MG63 (cell line): ENCODE measurements at regions not wholly inside any gene's neighbourhood (a gene's known extent, or its start where the extent isn't known, plus 50 kb on each side); places are given as distances from the start of the nearest gene placed in this dataset.
"Not testable (repeated sequence)": the region's sequence is repeated elsewhere in the genome, so short reads cannot be mapped to it uniquely, and the experiment has no call there.

ENCODE experiments used
- DNase-seq: peaks from one replicate; pipeline ENCODE4 v3.0.0-alpha.2; 2020
- H3K27me3 ChIP-seq: fragments of 250-450 bp; sonication (Bioruptor Pico); 2 replicates; pipeline ENCODE4 v1.5.1; 2020; ENCODE audit warnings: mild to moderate bottlenecking, moderate library complexity
- H3K36me3 ChIP-seq: fragments of 250-450 bp; sonication (Bioruptor Pico); 2 replicates; pipeline ENCODE4 v1.5.1; 2020; ENCODE audit warnings: mild to moderate bottlenecking, moderate library complexity
- H3K4me3 ChIP-seq: fragments of 250-450 bp; sonication (Bioruptor Pico); 2 replicates; pipeline ENCODE4 v1.5.1; 2020; ENCODE audit warnings: mild to moderate bottlenecking, moderate library complexity
- H3K9me3 ChIP-seq: fragments of 250-450 bp; sonication (Bioruptor Pico); 2 replicates; pipeline ENCODE4 v1.5.1; 2020; ENCODE audit warnings: mild to moderate bottlenecking, moderate library complexity

DNA sequence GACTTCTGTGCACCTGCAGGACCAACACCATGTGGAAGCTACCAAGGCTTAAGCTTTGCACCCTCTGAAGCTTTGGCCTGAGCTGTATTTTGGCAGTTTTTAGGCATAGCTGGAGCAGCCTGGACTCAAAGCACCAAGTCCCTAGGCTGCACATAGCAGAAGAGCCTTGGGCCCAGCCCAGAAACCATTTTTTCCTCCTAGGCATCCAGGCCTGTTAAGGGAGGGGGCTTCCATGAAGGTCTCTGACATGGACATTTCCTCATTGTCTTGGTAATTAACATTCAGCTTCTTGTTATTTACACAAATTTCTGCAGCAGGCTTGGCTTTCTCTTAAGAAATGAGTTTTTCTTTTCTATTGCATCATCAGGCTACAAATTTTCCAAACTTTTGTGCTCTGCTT, 475.8 kb upstream of the FLRT2 start:
- Histone ChIP-seq H3K9me3 (no peaks in the 10 kb centered on the region), H3K27me3 (no peaks in the 10 kb centered on the region), H3K36me3 (no peaks in the 10 kb centered on the region), H3K4me3 (no peak overlapping the region)
- DNase-seq, result no peak

DNA sequence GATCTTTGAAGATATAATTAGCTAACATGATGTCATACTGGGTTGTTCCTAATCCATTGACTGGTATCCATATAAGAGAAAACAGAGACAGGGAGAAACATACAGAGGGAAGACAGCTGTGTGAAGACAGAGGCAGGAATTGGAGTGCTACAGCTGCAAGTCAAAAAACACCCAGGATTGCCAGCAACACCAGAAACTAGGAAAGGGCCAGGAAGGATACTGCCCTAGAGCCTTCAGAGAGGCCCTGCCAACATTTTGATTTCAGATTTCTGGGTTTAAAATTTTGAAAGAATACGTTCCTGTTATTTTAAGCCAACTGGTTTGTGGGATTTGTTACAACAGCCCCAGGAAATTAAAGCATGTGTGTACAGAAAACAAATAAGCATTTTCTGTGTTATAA, 473.7 kb upstream of the FLRT2 start:
- no peak overlapping the region for H3K4me3 ChIP-seq
- no peaks in the 10 kb centered on the region for H3K9me3 ChIP-seq
- no peak for DNase-seq
- no peaks in the 10 kb centered on the region for H3K36me3 ChIP-seq
- no peaks in the 10 kb centered on the region for H3K27me3 ChIP-seq

DNA sequence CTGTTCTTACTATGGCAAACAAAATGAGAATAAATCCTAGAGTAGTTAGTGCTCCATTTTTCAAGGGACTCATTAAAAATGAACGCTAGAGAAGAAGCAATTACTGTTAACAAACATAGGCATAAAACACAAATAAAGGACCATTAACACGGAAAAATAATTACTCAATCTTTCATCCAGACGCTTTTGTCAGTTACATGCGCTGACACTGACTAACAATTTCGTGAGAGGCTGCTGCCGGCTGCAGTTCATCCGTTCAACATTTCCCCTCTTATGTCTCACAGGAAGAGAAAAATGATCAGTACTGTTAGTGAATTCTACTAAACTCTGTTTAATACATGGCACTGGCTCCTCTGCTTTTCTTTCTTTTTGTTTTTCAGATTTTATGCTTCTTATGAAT, 472.7 kb upstream of the FLRT2 start:
- no peak for DNase-seq
- no peaks in the 10 kb centered on the region for H3K9me3 ChIP-seq
- H3K4me3 ChIP-seq, result no peak overlapping the region
- no peaks in the 10 kb centered on the region for H3K36me3 ChIP-seq
- no peaks in the 10 kb centered on the region for H3K27me3 ChIP-seq

DNA sequence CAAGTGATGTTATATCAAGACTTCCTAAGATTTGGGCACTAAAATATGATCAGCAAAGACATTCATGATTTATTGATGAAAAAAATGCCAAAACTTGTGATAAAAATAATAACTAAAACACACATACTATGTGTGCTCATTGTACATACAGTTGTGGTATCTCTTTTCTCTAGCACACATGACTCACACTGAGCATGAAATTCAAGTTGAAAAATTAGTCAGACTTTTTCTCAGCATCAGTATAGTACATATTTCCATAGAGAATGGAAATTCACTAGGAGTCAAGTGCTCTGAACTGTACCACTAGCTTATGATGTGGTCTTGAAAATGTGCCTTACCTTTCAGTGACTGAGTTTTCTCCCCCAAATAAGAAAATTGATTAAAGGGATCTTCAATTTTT, 471.8 kb upstream of the FLRT2 start:
- DNase-seq, result no peak
- Histone ChIP-seq H3K27me3 (no peaks in the 10 kb centered on the region), H3K9me3 (no peaks in the 10 kb centered on the region), H3K4me3 (no peak overlapping the region), H3K36me3 (no peaks in the 10 kb centered on the region)

DNA sequence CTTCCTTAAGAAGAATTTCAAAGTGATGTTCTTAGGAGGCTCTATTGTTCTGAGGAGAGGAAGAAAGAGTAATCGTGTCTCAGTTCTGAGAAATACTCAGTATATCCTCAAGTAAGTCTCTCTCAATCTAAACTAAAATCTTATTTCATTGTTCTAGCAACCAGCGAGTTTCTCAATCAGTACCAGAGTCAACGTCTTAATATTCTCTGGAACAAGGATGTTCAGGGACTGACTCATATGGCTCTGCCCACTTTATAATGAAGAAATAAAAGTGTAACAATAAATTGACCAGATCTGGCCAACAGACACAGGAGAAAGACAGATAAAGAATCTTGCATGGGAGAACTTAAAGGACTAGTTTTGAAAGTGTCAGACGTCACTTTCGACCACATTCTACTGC, 469.8 kb upstream of the FLRT2 start:
- no peaks in the 10 kb centered on the region for H3K27me3 ChIP-seq
- no peak overlapping the region for H3K4me3 ChIP-seq
- no peaks in the 10 kb centered on the region for H3K9me3 ChIP-seq
- no peak for DNase-seq
- no peaks in the 10 kb centered on the region for H3K36me3 ChIP-seq

DNA sequence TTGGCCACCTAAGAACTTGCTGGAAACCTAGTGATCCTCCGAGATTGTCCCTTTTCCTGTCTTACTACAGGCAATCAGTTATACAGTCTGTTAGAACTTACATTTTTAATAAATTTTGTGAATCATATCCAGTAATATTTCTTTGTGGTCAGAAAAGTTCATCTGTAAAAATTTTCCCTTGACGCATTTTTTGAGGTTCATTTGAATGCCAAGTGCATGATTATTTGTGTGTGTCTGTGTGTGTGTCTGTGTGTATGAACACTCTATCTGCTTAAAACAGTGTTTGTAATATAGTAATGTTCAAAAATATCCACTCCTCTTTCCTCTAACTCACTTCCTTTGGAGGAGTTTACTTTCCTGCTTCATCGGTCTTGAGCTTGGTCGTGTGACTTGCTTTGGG, 468.7 kb upstream of the FLRT2 start:
- Histone ChIP-seq H3K36me3 (no peaks in the 10 kb centered on the region), H3K4me3 (no peak overlapping the region), H3K27me3 (no peaks in the 10 kb centered on the region), H3K9me3 (no peaks in the 10 kb centered on the region)
- no peak for DNase-seq

DNA sequence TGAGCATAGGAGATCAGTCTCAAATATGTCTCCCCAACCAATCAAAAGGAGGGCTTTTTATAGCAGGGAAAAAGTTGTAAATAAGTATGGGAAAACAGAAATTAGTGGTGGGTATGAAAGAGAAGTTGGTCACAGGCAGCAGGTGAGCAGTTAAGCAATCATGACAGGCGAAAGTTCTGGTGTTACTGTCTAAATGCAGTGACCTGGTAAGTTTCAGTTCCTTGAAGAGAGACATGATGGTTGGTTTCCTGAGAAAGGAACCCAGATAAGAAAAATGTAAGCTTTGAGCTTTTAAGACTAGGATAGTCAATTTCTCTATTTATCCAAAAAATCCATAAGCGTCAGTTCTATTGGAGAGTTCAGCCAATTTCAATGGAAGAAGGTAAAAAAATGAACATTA, 466.2 kb upstream of the FLRT2 start:
- Histone ChIP-seq H3K27me3 (no peaks in the 10 kb centered on the region), H3K9me3 (no peaks in the 10 kb centered on the region), H3K4me3 (no peak overlapping the region), H3K36me3 (no peaks in the 10 kb centered on the region)
- DNase-seq, result no peak

DNA sequence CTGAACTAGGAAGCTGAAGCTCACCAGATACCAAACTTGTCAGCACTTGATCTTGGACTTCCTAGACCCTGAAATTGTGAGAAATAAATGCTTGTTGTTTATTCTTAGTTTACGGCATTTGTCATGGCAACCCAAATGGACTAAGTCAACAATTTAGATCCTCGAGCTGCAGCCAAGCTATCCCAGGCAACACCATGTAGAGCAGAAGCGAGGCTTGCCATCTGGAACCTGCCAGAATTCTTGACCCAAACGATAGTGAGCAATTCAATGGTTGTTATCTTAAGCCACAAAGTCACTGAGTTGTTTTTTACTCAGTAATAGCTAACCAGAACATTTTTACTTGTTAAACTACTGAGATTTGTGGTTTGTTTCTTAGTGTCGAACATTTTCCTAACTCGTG, 458.5 kb upstream of the FLRT2 start:
- H3K36me3 ChIP-seq, result no peaks in the 10 kb centered on the region
- no peaks in the 10 kb centered on the region for H3K27me3 ChIP-seq

DNA sequence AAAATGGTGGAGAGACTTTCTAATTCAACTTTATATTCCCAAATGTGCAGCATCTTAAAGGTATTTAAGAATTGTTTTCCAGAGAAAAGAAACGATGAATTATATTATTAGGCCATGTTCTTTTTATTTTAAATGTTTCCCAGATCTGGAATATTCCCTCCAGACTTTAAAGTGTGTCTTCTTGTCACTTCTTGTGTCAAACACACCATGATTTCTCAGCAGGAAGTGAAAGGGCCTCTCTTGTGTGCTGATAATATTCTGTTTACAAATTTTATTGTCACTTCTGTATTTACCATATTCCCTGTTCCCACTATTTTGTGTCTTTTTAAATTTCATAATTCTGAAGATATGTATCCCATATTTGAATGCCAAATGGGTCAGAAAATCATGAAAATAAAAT, 455.0 kb upstream of the FLRT2 start:
- no peaks in the 10 kb centered on the region for H3K27me3 ChIP-seq
- no peaks in the 10 kb centered on the region for H3K36me3 ChIP-seq
- no peak for DNase-seq
- H3K4me3 ChIP-seq, result no peak overlapping the region
- no peaks in the 10 kb centered on the region for H3K9me3 ChIP-seq

More for the DNA sequence above, 458.5 kb upstream of the FLRT2 start:
- no peaks in the 10 kb centered on the region for H3K9me3 ChIP-seq
- no peak overlapping the region for H3K4me3 ChIP-seq
- DNase-seq, result no peak

DNA sequence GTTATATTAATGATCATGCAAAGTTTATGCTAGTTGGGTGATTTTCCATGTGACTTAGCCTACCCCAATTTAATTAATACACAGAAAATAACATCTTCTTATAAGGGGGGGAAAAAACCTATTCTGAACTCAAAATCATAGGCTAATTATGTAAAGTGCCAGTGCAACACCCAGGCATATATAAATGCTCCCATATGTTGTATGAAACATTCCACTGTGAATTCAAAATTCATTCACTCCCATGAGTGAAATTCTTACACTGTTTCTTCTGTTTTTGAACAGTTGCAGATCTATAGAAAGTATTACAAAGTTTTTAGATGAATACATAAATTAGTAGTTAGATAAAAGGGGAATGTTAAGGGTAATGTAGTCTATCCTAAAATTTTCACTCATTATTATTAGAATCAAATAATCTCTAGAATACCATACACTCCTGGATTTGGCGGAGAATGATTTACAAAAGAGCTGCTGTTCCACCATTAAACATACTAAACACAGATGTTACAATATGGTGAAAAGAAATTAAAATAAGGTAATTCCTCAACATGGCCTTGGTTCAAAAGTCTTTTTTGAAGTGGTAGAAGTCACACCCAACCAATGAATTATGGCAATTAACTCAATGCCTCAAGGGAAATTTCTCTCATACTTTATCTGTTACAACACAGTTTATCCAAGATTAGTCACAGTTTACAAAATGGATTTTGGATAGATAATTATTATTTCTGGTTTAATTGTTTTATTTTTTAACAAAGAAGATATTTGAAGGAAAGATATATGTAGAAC, 454.1 kb upstream of the FLRT2 start:
- H3K4me3 ChIP-seq, result no peak overlapping the region
- DNase-seq, result no peak
- H3K36me3 ChIP-seq, result no peaks in the 10 kb centered on the region
- H3K9me3 ChIP-seq, result no peaks in the 10 kb centered on the region
- H3K27me3 ChIP-seq, result no peaks in the 10 kb centered on the region

DNA sequence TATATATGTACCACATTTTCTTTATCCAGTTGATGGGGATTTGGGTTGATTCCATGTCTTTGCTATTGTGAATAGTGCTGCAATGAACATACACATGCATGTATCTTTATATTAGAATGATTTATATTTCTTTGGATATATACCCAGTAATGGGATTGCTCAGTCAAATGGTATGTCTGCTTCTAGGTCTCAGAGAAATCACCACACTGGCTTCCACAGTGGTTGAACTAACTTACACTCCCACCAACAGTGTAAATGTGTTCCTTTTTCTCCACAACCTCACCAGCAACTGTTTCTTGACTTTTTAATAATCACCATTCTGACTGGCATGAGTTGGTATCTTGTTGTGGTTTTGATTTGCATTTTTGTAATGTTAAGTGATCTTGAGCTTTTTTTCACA, 452.2 kb upstream of the FLRT2 start:
- not testable (repeated sequence) for H3K4me3 ChIP-seq, DNase-seq, H3K9me3 ChIP-seq, H3K27me3 ChIP-seq, H3K36me3 ChIP-seq

DNA sequence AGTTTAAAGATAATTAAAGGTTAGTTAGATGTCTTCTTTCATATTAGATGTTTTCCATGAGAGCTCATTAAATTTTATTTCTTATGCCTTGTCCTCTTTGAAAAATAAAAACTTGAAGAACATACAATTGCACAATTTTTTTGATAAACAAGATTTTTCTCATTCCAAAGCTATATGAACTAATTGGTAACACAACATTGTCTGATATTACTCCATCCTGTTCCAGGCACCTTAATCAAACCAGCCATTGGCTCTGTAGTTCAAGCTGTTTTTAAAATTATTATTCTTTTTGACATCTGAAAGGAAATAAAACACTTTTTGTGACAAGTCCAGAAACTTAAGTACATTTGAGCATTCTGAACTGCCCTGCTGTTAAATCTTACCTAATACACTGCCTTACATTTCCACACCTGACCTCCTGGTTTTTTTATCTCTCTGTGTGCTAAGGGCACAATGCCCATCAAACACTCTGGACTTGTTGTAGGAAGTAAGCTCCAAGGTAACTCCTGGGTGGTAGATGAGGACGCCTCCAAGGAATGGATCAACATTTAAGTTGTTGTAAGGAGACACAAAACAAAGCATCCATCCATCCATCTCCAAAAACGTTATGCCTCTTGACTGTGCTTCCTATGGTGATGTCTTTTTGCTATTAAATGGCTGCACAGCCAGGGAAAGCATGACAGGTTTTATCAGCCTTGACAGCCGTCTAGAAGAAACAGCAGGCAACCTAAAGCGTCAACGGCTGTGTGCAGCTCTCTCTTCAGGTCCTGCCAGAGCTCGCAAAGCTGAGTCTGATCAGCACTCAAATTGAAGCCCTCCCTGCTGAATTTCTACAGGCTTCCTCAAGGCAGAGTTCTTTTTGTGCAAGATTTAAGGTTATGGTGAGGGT, 449.9 kb upstream of the FLRT2 start:
- Histone ChIP-seq H3K4me3 (no peak overlapping the region), H3K36me3 (no peaks in the 10 kb centered on the region), H3K27me3 (no peaks in the 10 kb centered on the region), H3K9me3 (no peaks in the 10 kb centered on the region)
- DNase-seq, result no peak

DNA sequence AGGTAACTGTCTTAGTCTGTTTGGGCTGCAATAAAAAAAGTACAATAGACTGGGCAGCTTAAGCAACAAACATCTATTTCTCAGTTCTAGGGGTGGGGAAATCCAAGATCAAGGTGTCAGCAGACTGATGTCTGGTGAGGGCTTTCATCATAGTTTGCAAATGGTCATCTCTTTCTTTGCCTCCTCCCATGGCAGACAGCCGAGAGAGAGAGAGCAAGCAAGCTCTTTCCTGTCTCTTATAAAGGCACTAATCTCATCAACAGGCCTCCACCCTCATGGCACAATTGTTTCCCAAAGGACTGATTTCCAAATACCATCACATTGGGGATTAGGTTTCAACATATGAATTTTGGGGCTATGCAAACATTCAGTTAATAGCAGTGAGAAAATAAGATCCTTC, 445.6 kb upstream of the FLRT2 start:
- H3K36me3 ChIP-seq, result no peaks in the 10 kb centered on the region
- no peaks in the 10 kb centered on the region for H3K9me3 ChIP-seq
- no peak for DNase-seq
- no peaks in the 10 kb centered on the region for H3K27me3 ChIP-seq
- no peak overlapping the region for H3K4me3 ChIP-seq

DNA sequence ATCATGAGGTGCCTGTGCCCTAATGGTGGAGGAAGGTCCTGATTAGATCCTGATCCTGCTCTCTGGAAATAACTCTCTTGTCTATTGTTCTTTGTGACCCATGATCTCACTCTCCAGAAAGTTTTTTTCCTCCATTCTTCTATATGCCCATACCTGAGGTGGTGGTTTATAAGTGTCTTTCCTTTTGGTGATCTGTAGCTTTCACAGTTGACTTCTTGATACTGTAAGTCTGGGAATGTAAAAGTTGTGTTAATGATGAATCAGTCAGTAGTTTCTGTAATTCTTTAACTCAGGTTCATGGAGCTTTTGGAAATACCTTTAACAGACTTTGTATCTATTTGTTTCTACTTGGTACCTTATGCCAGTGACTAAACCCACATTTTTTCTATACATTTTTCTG, 444.0 kb upstream of the FLRT2 start:
- H3K27me3 ChIP-seq, result no peaks in the 10 kb centered on the region
- DNase-seq, result no peak
- no peaks in the 10 kb centered on the region for H3K9me3 ChIP-seq

DNA sequence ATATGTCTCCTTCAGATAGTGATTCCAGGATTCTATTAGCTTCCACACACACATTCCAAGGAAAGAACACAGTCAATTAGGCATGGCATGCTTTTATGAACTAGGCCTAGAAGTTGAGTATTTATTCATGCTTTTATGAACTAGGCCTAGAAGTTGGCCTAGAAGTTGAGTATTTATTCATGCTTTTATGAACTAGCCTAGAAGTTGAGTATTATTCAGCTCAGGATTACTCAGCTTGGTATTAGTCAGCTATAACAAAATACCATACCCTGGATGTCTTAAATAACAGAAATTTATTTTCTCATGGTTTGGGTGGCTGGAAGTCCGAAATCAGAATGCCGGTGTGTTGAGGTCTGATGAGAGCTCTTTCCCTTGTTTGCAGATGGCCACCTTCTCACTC, 442.7 kb upstream of the FLRT2 start:
- Histone ChIP-seq H3K4me3 (no peak overlapping the region), H3K9me3 (no peaks in the 10 kb centered on the region), H3K27me3 (no peaks in the 10 kb centered on the region), H3K36me3 (no peaks in the 10 kb centered on the region)
- no peak for DNase-seq

More for the DNA sequence above, 444.0 kb upstream of the FLRT2 start:
- Histone ChIP-seq H3K36me3 (no peaks in the 10 kb centered on the region), H3K4me3 (no peak overlapping the region)

DNA sequence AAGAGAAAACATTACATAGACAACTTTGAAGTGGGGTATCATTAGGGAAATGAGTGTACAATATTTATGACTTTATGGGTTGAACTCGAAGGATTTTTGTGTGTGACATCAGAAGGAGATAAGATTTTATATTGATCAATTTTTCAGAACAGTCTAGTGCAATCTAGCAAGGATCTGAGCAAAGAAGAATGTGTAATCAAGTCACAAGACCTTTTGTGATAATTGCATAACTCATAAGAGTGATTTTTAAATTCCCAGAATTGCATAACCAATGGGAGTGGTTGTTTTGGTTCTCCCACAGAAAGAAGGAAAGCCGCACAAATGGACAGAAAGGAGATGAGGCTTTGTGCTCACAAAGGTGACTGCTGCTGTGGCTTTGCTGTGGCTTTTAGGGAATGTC, 441.8 kb upstream of the FLRT2 start:
- no peak overlapping the region for H3K4me3 ChIP-seq
- DNase-seq, result no peak
- no peaks in the 10 kb centered on the region for H3K9me3 ChIP-seq
- no peaks in the 10 kb centered on the region for H3K36me3 ChIP-seq
- H3K27me3 ChIP-seq, result no peaks in the 10 kb centered on the region

DNA sequence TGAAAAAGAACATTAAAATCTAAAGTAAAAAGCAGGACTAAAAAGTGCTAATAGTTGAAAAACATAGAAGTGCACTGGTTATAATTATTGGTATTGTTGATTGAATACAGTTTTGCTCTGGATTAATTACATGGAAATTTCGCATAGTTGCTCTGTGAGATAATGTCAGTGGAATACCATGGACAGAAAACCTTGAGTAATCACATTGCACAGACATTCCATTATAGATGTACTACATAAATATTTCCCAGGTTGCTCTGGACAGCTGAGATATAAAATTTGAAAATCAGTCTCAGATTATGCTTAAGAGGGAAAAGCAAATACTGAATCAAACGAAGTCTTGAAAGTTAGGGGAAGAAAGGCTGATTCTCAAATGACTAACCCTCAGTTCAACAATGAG, 439.3 kb upstream of the FLRT2 start:
- Histone ChIP-seq H3K36me3 (no peaks in the 10 kb centered on the region), H3K27me3 (no peaks in the 10 kb centered on the region), H3K4me3 (no peak overlapping the region), H3K9me3 (no peaks in the 10 kb centered on the region)
- DNase-seq, result no peak
